MM.1S (cell line): ENCODE measurements at regions not wholly inside any gene's neighbourhood (a gene's known extent, or its start where the extent isn't known, plus 50 kb on each side); places are given as distances from the start of the nearest gene placed in this dataset.

Experiments used
- DNase-seq: peaks from one replicate; pipeline ENCODE4 v3.0.0-alpha.2; 2015
- H2AFZ ChIP-seq: fragments of 300-600 bp; sonication (generic); 2 replicates; pipeline ENCODE4 v1.6.0; 2016; ENCODE audit warnings: antibody characterized with exemption, low read length
- H3F3A ChIP-seq: fragments of 300-600 bp; sonication (generic); 2 replicates; pipeline ENCODE4 v1.6.1; 2016; ENCODE audit warnings: mild to moderate bottlenecking, antibody characterized with exemption, low read length, moderate library complexity, mixed read lengths; ENCODE audit not compliant: insufficient read depth
- H3K27ac ChIP-seq: fragments of 300-600 bp; sonication (generic); 2 replicates; pipeline ENCODE4 v1.5.1; 2016; ENCODE audit warnings: mild to moderate bottlenecking, low read length
- H3K27me3 ChIP-seq: fragments of 300-600 bp; sonication (generic); replicated peaks from 2 replicates; pipeline ENCODE4 v1.6.0; 2016; ENCODE audit warnings: low read length; ENCODE audit not compliant: insufficient read depth
- H3K36me3 ChIP-seq: fragments of 300-600 bp; sonication (generic); replicated peaks from 2 replicates; pipeline ENCODE4 v1.6.1; 2016; ENCODE audit warnings: mild to moderate bottlenecking, low read length, mixed read lengths; ENCODE audit not compliant: insufficient read depth
- H3K4me1 ChIP-seq: fragments of 300-600 bp; sonication (generic); 2 replicates; pipeline ENCODE4 v1.6.1; 2016; ENCODE audit warnings: low read length, mixed read lengths
- H3K4me2 ChIP-seq: fragments of 300-600 bp; sonication (generic); 2 replicates; pipeline ENCODE4 v1.6.0; 2016; ENCODE audit warnings: low read depth, low read length
- H3K4me3 ChIP-seq: fragments of 300-600 bp; sonication (generic); 2 replicates; pipeline ENCODE4 v1.5.1; 2016; ENCODE audit warnings: low read length, mixed read lengths
- H3K79me2 ChIP-seq: fragments of 300-600 bp; sonication (generic); 2 replicates; pipeline ENCODE4 v1.6.1; 2016; ENCODE audit warnings: mixed run types, low read length, mixed read lengths
- H3K9ac ChIP-seq: fragments of 300-600 bp; sonication (generic); 2 replicates; pipeline ENCODE4 v1.6.1; 2016; ENCODE audit warnings: low read length, mixed read lengths
- H3K9me2 ChIP-seq: fragments of 300-600 bp; sonication (generic); replicated peaks from 2 replicates; pipeline ENCODE4 v1.6.1; 2016; ENCODE audit warnings: mild to moderate bottlenecking, low read length, mixed read lengths; ENCODE audit not compliant: insufficient read depth
- H3K9me3 ChIP-seq: fragments of 300-600 bp; sonication (generic); replicated peaks from 2 replicates; pipeline ENCODE4 v1.6.1; 2016; ENCODE audit warnings: mild to moderate bottlenecking, low read length, mixed read lengths; ENCODE audit not compliant: insufficient read depth
- H4K20me1 ChIP-seq: fragments of 300-600 bp; sonication (generic); 2 replicates; pipeline ENCODE4 v1.6.1; 2016; ENCODE audit warnings: mild to moderate bottlenecking, low read length, moderate library complexity, mixed read lengths; ENCODE audit not compliant: insufficient read depth
- CTCF ChIP-seq: fragments of 300-600 bp; sonication (generic); IDR thresholded peaks from 2 replicates; pipeline ENCODE4 v1.5.1; 2016; ENCODE audit warnings: antibody characterized with exemption, low read length, mixed read lengths
- EZH2 ChIP-seq: fragments of 300-600 bp; sonication (generic); optimal IDR thresholded peaks from 2 replicates; pipeline ENCODE3; 2017; ENCODE audit warnings: low read depth, mild to moderate bottlenecking, antibody characterized with exemption, low read length, mixed read lengths
- EZH2phosphoT487 ChIP-seq: fragments of 300-600 bp; sonication (generic); IDR thresholded peaks from 2 replicates; pipeline ENCODE4 v1.6.1; 2018; ENCODE audit warnings: antibody characterized with exemption, low read length

DNA sequence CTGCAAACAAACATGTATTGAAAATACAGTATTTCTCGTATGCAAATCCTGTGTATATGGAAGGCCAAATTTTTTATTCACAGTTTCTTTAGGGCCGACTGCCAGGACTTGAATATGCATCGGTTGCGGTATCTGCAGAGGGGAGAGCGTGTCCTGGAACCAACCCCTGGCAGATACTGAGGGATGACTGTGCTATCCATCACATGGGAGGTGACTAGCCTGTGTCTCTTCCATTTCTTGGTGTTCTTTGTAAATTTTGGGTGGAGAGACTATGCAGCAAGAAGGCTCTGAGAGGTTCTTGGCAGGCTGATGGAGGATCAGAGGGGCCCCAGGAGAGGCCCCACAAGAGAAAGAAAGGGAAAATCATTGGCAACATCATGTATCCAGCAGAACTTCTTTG, 384.3 kb downstream of the YTHDC2 start:
- H3K27me3 ChIP-seq, result no peaks in the 10 kb centered on the region
- H3K4me2 ChIP-seq, result no peak overlapping the region
- H3K79me2 ChIP-seq, result no peaks in the 10 kb centered on the region
- H3K4me3 ChIP-seq, result no peak overlapping the region
- no peak overlapping the region for H2AFZ ChIP-seq
- H3K36me3 ChIP-seq, result no peaks in the 10 kb centered on the region
- no peaks in the 10 kb centered on the region for H3F3A ChIP-seq
- H3K9me2 ChIP-seq, result no peaks in the 10 kb centered on the region
- no peaks in the 10 kb centered on the region for H4K20me1 ChIP-seq
- TF ChIP-seq EZH2phosphoT487 (no peak), EZH2 (no peak), CTCF (no peak)
- H3K9me3 ChIP-seq, result no peaks in the 10 kb centered on the region
- no peak overlapping the region for H3K9ac ChIP-seq
- no peak overlapping the region for H3K27ac ChIP-seq
- H3K4me1 ChIP-seq, result no peaks in the 10 kb centered on the region
- no peak for DNase-seq

GRCh38 chr5:113900141-113900540, 386.6 kb downstream of the YTHDC2 start:
- H2AFZ ChIP-seq, result no peak overlapping the region
- no peaks in the 10 kb centered on the region for H3K36me3 ChIP-seq
- H3K9me2 ChIP-seq, result no peaks in the 10 kb centered on the region
- H3K27me3 ChIP-seq, result no peaks in the 10 kb centered on the region
- H3K9me3 ChIP-seq, result no peaks in the 10 kb centered on the region
- no peak overlapping the region for H3K27ac ChIP-seq
- H3F3A ChIP-seq, result no peaks in the 10 kb centered on the region
- no peaks in the 10 kb centered on the region for H3K4me1 ChIP-seq
- H3K79me2 ChIP-seq, result no peaks in the 10 kb centered on the region
- H3K4me2 ChIP-seq, result no peak overlapping the region
- TF ChIP-seq CTCF (no peak), EZH2 (no peak), EZH2phosphoT487 (no peak)
- no peaks in the 10 kb centered on the region for H4K20me1 ChIP-seq
- no peak overlapping the region for H3K4me3 ChIP-seq
- no peak overlapping the region for H3K9ac ChIP-seq
- no peak for DNase-seq

GRCh38 chr5:113900816-113901215, 387.3 kb downstream of the YTHDC2 start:
- Histone ChIP-seq H3K4me1 (no peaks in the 10 kb centered on the region), H3K27ac (no peak overlapping the region), H3K4me2 (no peak overlapping the region), H3K27me3 (no peaks in the 10 kb centered on the region), H3K79me2 (no peaks in the 10 kb centered on the region), H3K9me2 (no peaks in the 10 kb centered on the region), H2AFZ (no peak overlapping the region), H3K4me3 (no peak overlapping the region), H3K36me3 (no peaks in the 10 kb centered on the region), H3K9me3 (no peaks in the 10 kb centered on the region), H3F3A (no peaks in the 10 kb centered on the region), H3K9ac (no peak overlapping the region), H4K20me1 (no peaks in the 10 kb centered on the region)
- no peak for TF ChIP-seq EZH2
- TF ChIP-seq CTCF, result no peak
- TF ChIP-seq EZH2phosphoT487, result no peak
- no peak for DNase-seq
